Ovary (tissue), 7 donors: ENCODE measurements at regions not wholly inside any gene's neighbourhood (a gene's known extent, or its start where the extent isn't known, plus 50 kb on each side); places are given as distances from the start of the nearest gene placed in this dataset.

Experiments
- DNase-seq, 5 donors: peaks; one replicate each; pipeline ENCODE4 v3.0.0-alpha.2; 2019 to 2020
- H3K27ac ChIP-seq, 2 donors: fragments of 200-600 bp; one replicate each; pipeline versions ENCODE4 v1.5.1 to v1.8.0; 2019 to 2022
- H3K27me3 ChIP-seq: fragments of 200-600 bp; one replicate; pipeline ENCODE4 v1.8.0; 2022
- H3K36me3 ChIP-seq: fragments of 200-600 bp; sonication (generic); one replicate; pipeline ENCODE4 v1.5.1; 2019
- H3K4me1 ChIP-seq: one replicate; pipeline ENCODE4 v1.8.1; 2013; ENCODE audit warnings: mild to moderate bottlenecking, moderate library complexity; ENCODE audit not compliant: insufficient read depth
- H3K4me3 ChIP-seq: fragments of 200-600 bp; sonication (generic); one replicate; pipeline ENCODE4 v1.5.1; 2017
- H3K9me3 ChIP-seq, 2 donors: fragments of 200-600 bp in 1 of 2; sonication (generic) in 1 of 2; one replicate each; pipeline versions ENCODE4 v1.5.1 to v1.8.1; 2013 to 2019; ENCODE audit warnings: mild to moderate bottlenecking in 1 of 2, moderate library complexity in 1 of 2
- EP300 ChIP-seq: sonication (generic); formaldehyde crosslinking; IDR thresholded peaks from one replicate; pipeline ENCODE4 v1.6.1; 2017; ENCODE audit warnings: antibody characterized with exemption
- POLR2A ChIP-seq: fragments of 450-650 bp; IDR thresholded peaks from one replicate; pipeline ENCODE4 v1.6.1; 2017; ENCODE audit warnings: antibody characterized with exemption, mild to moderate bottlenecking, moderate library complexity
- WGBS, 3 donors: extraction: QIAGEN DNeasy Blood & Tissue Kit in 1 of 3; methylation state at CpG; one replicate each; pipeline versions ENCODE4 v1.1.5 to v1.1.7; 2013 to 2017; 5-methylcytosine and 5-hydroxymethylcytosine counted together
- intact Hi-C, 4 donors: fragments of 100-400 bp; cut with DNase I; formaldehyde crosslinking; loops; one replicate each; pipeline versions ENCODE4 v1.11.0 to v1.15.1; 2022 to 2023
- TF ChIP-seq, protein P1 (sequence below), 3 donors: fragments of 450-650 bp in 2 of 3; fragments of 200-600 bp in 1 of 3; IDR thresholded peaks; one replicate each; pipeline versions ENCODE4 v1.5.1 to v1.8.0; 2016 to 2022; ENCODE audit warnings: antibody characterized with exemption in 3 of 3, mild to moderate bottlenecking in 1 of 3
- donor health status: DM: no; HTN: no; CAD: no; lungs with moderate emphysema.
- donor health status: DM: no; HTN: no; CAD: no.
- donor health status: Bipolar disorder and iron deficiency.
- donor health status: DM: no; HTN: no; CAD: no.
- donor health status: DM: yes; HTN: yes; CAD: no.

DNA sequence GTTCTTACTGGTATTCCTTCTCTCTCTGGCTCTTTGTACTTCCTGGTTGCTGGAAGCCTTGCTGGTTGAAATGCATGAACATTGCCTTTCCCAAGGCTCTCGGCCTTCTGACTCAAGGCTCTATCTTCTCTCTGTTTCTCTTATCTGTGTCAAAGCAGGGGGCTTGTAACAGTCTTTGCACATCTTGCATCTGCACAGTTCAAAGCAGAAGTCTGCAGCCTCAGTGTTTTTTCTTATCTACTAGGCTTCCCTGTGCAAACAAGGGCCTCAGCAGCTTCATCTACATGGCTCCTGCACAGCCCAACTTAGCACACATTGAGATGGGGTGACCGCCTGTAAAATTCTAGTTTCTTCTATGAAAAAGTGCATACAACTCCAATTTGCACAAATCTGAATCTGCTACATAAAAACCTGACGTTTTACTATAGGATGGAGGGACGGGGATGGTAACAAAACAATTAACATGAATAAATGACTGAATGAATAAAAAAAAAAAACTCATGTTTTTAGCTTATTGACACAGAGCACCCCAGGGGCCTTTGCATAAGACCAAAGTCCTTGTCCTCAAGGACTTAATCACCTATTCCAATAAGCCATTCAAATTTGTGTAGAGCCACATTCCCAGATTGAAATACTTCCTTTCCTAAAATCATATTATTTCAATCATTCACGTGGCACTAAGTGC, 458.3 kb downstream of the LMO4 start:
- WGBS, 3 donors: 90 to 93% (median 92%) methylated on average over 5 of the region's 5 CpGs
- no peaks in the 10 kb centered on the region for H3K27me3 ChIP-seq
- H3K4me1 ChIP-seq: no peaks in the 10 kb centered on the region
- H3K4me3 ChIP-seq: no peak overlapping the region
- no peak overlapping the region for H3K27ac ChIP-seq
- TF ChIP-seq EP300: no peak
- TF ChIP-seq, protein P1, sequence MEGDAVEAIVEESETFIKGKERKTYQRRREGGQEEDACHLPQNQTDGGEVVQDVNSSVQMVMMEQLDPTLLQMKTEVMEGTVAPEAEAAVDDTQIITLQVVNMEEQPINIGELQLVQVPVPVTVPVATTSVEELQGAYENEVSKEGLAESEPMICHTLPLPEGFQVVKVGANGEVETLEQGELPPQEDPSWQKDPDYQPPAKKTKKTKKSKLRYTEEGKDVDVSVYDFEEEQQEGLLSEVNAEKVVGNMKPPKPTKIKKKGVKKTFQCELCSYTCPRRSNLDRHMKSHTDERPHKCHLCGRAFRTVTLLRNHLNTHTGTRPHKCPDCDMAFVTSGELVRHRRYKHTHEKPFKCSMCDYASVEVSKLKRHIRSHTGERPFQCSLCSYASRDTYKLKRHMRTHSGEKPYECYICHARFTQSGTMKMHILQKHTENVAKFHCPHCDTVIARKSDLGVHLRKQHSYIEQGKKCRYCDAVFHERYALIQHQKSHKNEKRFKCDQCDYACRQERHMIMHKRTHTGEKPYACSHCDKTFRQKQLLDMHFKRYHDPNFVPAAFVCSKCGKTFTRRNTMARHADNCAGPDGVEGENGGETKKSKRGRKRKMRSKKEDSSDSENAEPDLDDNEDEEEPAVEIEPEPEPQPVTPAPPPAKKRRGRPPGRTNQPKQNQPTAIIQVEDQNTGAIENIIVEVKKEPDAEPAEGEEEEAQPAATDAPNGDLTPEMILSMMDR (IDR thresholded peaks at IDR 0.05): no peak
- no peaks in the 10 kb centered on the region for H3K36me3 ChIP-seq
- DNase-seq: no peak
- H3K9me3 ChIP-seq: no peaks in the 10 kb centered on the region
- intact Hi-C loops: no loop called here

DNA sequence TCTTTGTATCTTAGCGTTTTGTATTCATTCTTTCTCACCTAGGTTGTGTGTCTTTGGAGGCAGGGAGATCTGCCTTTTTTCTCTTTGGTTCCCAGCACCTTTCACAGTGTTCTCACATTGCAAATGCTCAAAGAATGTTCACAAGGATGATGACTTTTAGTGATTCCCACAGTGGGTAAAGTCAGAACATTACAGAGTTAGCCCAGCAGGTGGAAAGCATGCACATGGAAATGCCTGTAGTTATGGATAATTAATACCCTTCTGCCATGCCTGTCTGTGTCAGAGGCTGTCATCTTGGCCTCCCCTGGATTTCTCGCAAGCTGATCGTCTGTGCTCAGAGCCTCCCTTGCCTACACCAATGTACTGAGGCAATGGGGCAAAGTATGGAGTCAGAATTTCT, 458.9 kb downstream of the LMO4 start:
- Histone ChIP-seq H3K4me3 (no peak overlapping the region), H3K4me1 (no peaks in the 10 kb centered on the region), H3K36me3 (no peaks in the 10 kb centered on the region), H3K27me3 (no peaks in the 10 kb centered on the region), H3K9me3 (no peaks in the 10 kb centered on the region), H3K27ac (no peak overlapping the region)
- TF ChIP-seq EP300 (no peak), POLR2A (no peak)
- TF ChIP-seq, protein P1 (IDR thresholded peaks at IDR 0.05): no peak
- DNase-seq: no peak
- intact Hi-C loops: no loop called here
- WGBS, 3 donors: 52 to 58% (median 58%) methylated on average over 3 of the region's 3 CpGs

DNA sequence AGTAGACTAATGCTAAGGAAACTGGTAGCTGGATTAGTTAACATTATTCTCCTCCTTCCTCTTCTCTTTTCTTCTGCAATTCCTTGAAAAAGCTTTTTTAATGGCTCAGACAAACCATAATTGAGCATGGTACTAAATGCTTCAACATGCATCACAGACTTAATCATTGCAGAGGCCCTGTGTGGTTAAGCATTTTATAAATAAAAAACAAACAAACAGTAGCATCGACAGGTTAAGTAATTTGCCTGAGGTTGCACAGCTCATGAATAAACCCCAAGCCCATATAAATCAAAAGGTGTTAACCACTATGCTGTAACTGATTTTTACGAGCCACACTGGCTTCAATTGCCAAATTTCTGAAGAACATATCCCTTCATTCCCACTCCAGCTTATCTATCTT, 462.1 kb downstream of the LMO4 start:
- Histone ChIP-seq H3K4me3 (no peak overlapping the region), H3K36me3 (no peaks in the 10 kb centered on the region), H3K27me3 (no peaks in the 10 kb centered on the region), H3K9me3 (no peaks in the 10 kb centered on the region), H3K27ac (no peak overlapping the region), H3K4me1 (no peaks in the 10 kb centered on the region)
- 82 to 91% (median 84%) methylated on average over 2 of the region's 2 CpGs for WGBS, 3 donors
- intact Hi-C loops: no loop called here
- TF ChIP-seq, protein P1 (IDR thresholded peaks at IDR 0.05): no peak
- TF ChIP-seq EP300 (no peak), POLR2A (no peak)
- DNase-seq: no peak

DNA sequence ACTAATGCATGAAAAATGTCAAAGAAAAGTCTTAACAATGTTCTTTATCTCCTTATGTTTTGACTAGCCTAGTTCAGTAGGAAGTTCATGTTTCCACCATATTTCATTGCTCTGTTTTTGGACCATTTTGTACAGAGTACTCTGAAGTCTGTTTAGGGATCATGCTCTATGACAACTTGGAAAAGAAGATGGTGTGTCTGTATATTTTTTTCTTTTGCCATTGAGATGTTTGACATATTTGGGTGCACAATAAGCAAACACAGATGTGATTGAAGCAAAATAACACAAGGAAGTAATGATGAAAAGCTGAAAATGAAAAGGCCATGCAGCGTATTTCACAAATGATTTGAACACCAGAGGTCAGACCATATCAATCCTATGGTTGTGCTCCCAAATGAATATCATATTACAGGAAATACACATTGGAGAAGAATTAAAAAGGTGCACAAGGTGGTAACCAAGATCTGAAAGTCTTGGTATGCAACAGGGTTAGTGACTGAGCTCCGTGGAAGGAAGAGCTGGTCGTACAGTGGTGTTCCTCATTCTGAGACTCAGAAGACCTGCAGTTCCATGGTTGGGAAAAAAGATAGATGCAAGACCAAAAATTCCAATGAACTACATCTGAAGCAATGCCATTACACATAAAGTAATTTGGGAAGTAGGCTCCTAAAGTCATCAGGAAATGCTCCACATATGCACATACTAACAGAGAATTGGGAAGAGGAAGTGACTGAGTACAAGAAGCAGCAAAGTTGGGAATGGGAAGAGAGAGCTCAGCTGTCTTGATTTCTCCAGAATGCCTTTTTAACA, 463.5 kb downstream of the LMO4 start:
- H3K27ac ChIP-seq: no peak overlapping the region
- no peaks in the 10 kb centered on the region for H3K27me3 ChIP-seq
- H3K9me3 ChIP-seq: no peaks in the 10 kb centered on the region
- no peak for TF ChIP-seq POLR2A
- H3K4me3 ChIP-seq: no peak overlapping the region
- WGBS, 3 donors: 74 to 78% (median 74%) methylated on average over 3 of the region's 3 CpGs
- no peaks in the 10 kb centered on the region for H3K4me1 ChIP-seq
- H3K36me3 ChIP-seq: no peaks in the 10 kb centered on the region
- no peak for DNase-seq
- intact Hi-C loops: no loop called here
